ELR (cell line): ENCODE measurements at regions not wholly inside any gene's neighbourhood (a gene's known extent, or its start where the extent isn't known, plus 50 kb on each side); places are given as distances from the start of the nearest gene placed in this dataset.
"Not testable (repeated sequence)": the region's sequence is repeated elsewhere in the genome, so short reads cannot be mapped to it uniquely, and the experiment has no call there.

ENCODE experiments used
- DNase-seq: peaks from one replicate; pipeline ENCODE4 v3.0.0-alpha.2; 2015; ENCODE audit warnings: low read depth

GRCh38 chr6:105533301-105533700 is 130.4 kb upstream of the PREP start:
- no peak for DNase-seq

- DNase-seq, result peak; percentile 21
Observed at GRCh38 chr6:105526225-105526872, 123.5 kb upstream of the PREP start.

- DNase-seq, result peak; percentile 72
Observed at GRCh38 chr6:105522626-105523322, 119.9 kb upstream of the PREP start.

- peak; percentile 25 for DNase-seq
Observed at GRCh38 chr6:105519954-105520353, 117.1 kb upstream of the PREP start.

- not testable (repeated sequence) for DNase-seq
Observed at GRCh38 chr6:105518993-105519392, 116.1 kb upstream of the PREP start.

GRCh38 chr6:105515054-105515453 is 112.2 kb upstream of the PREP start:
- no peak for DNase-seq

- DNase-seq, result no peak
Observed at GRCh38 chr6:105514306-105514705, 111.4 kb upstream of the PREP start.

- no peak for DNase-seq
Observed at GRCh38 chr6:105511639-105512038, 108.8 kb upstream of the PREP start.

GRCh38 chr6:105510746-105511145 is 107.9 kb upstream of the PREP start:
- DNase-seq, result peak; percentile 28

GRCh38 chr6:105509506-105510331 is 106.8 kb upstream of the PREP start:
- peak; percentile 75 for DNase-seq

GRCh38 chr6:105507811-105508210 is 104.9 kb upstream of the PREP start:
- DNase-seq, result no peak

- DNase-seq, result no peak
Observed at GRCh38 chr6:105504706-105505105, 101.8 kb upstream of the PREP start.

- DNase-seq, result no peak
Observed at GRCh38 chr6:105503641-105504040, 100.8 kb upstream of the PREP start.

GRCh38 chr6:105501826-105502344 is 99.0 kb upstream of the PREP start:
- no peak for DNase-seq

- no peak for DNase-seq
Observed at GRCh38 chr6:105501246-105501645, 98.4 kb upstream of the PREP start.

GRCh38 chr6:105500693-105501092 is 97.8 kb upstream of the PREP start:
- DNase-seq, result no peak

- DNase-seq, result peak; percentile 49
Observed at GRCh38 chr6:105499931-105500330, 97.0 kb upstream of the PREP start.

- DNase-seq, result no peak
Observed at GRCh38 chr6:105499136-105499870, 96.4 kb upstream of the PREP start.

- DNase-seq, result no peak
Observed at GRCh38 chr6:105497549-105497948, 94.7 kb upstream of the PREP start.

- DNase-seq, result no peak
Observed at GRCh38 chr6:105495515-105495914, 92.6 kb upstream of the PREP start.

- DNase-seq, result no peak
Observed at GRCh38 chr6:105494688-105495087, 91.8 kb upstream of the PREP start.

- no peak for DNase-seq
Observed at GRCh38 chr6:105493736-105494135, 90.9 kb upstream of the PREP start.
